ENCODE measurements at regions not wholly inside any gene's neighbourhood (a gene's known extent, or its start where the extent isn't known, plus 50 kb on each side); places are given as distances from the start of the nearest gene placed in this dataset.
"Not testable (repeated sequence)": the region's sequence is repeated elsewhere in the genome, so short reads cannot be mapped to it uniquely, and the experiment has no call there.

GRCh38 chr6:84862843-84863242 lies 98.4 kb upstream of the TBX18 start:
- DNase-seq = no peak

GRCh38 chr6:84860920-84861319 lies 96.5 kb upstream of the TBX18 start:
- no peak for DNase-seq

GRCh38 chr6:84860509-84860908 lies 96.1 kb upstream of the TBX18 start:
- no peak for DNase-seq

- DNase-seq = no peak
These were observed 90.5 kb upstream of the TBX18 start for GRCh38 chr6:84854811-84855400.

GRCh38 chr6:84853901-84854300 lies 89.5 kb upstream of the TBX18 start:
- DNase-seq = no peak

GRCh38 chr6:84848960-84849359 lies 84.6 kb upstream of the TBX18 start:
- no peak for DNase-seq

GRCh38 chr6:84847390-84848160 lies 83.2 kb upstream of the TBX18 start:
- no peak for DNase-seq

GRCh38 chr6:84842525-84843166 lies 78.2 kb upstream of the TBX18 start:
- DNase-seq = no peak

- DNase-seq = not testable (repeated sequence)
These were observed 72.9 kb upstream of the TBX18 start for GRCh38 chr6:84837068-84837866.

- no peak for DNase-seq
These were observed 72.0 kb upstream of the TBX18 start for GRCh38 chr6:84836366-84836765.

- no peak for DNase-seq
These were observed 70.9 kb upstream of the TBX18 start for GRCh38 chr6:84835340-84835739.

GRCh38 chr6:84831924-84832323 lies 67.5 kb upstream of the TBX18 start:
- DNase-seq = not testable (repeated sequence)

- no peak for DNase-seq
These were observed 61.1 kb upstream of the TBX18 start for GRCh38 chr6:84825461-84825860.

GRCh38 chr6:84821314-84821713 lies 56.9 kb upstream of the TBX18 start:
- not testable (repeated sequence) for DNase-seq

GRCh38 chr6:84816741-84817140 lies 52.3 kb upstream of the TBX18 start:
- no peak for DNase-seq

- no peak for DNase-seq
These were observed 51.7 kb upstream of the TBX18 start for GRCh38 chr6:84815896-84816735.

Data from NCI-H2171 treated with DMSO at 0.1 percent for 48 hours (cell line).